Frontal cortex (tissue), 3 donors: ENCODE measurements at regions not wholly inside any gene's neighbourhood (a gene's known extent, or its start where the extent isn't known, plus 50 kb on each side); places are given as distances from the start of the nearest gene placed in this dataset.

ENCODE experiments used
- DNase-seq, 2 donors: peaks; one replicate each; pipeline ENCODE4 v3.0.0; 2012; ENCODE audit warnings: low spot score in 2 of 2
- FAIRE-seq: peaks from 2 replicates; lab custom pipeline; 2012; peaks lifted over from hg19 to GRCh38; lab: Jason Lieb, UNC
- donor health status: control.
- donor health status: control.
- donor health status: control.

GRCh38 chr10:43902842-43903241 is 254.2 kb upstream of the ZNF32 start:
- FAIRE-seq: no peak
- no peak for DNase-seq

- DNase-seq (no peak), FAIRE-seq (no peak)
Observed at GRCh38 chr10:43901744-43902504, 253.2 kb upstream of the ZNF32 start.

- DNase-seq (no peak), FAIRE-seq (no peak)
Observed at GRCh38 chr10:43901302-43901701, 252.6 kb upstream of the ZNF32 start.

- no peak for FAIRE-seq
- no peak for DNase-seq
Observed at GRCh38 chr10:43900571-43900970, 251.9 kb upstream of the ZNF32 start.

GRCh38 chr10:43899224-43899959 is 250.7 kb upstream of the ZNF32 start:
- no peak for FAIRE-seq
- no peak for DNase-seq

- FAIRE-seq (no peak), DNase-seq (no peak)
Observed at GRCh38 chr10:43898592-43898991, 249.9 kb upstream of the ZNF32 start.

GRCh38 chr10:43897765-43898419 is 249.2 kb upstream of the ZNF32 start:
- FAIRE-seq: no peak
- no peak for DNase-seq

- DNase-seq (no peak), FAIRE-seq (no peak)
Observed at GRCh38 chr10:43892062-43892770, 243.5 kb upstream of the ZNF32 start.

GRCh38 chr10:43891241-43891640 is 242.6 kb upstream of the ZNF32 start:
- no peak for FAIRE-seq
- no peak for DNase-seq

- DNase-seq: no peak
- FAIRE-seq: no peak
Observed at GRCh38 chr10:43890124-43890523, 241.4 kb upstream of the ZNF32 start.

- FAIRE-seq: no peak
- DNase-seq: no peak
Observed at GRCh38 chr10:43888586-43888985, 239.9 kb upstream of the ZNF32 start.

GRCh38 chr10:43885842-43886241 is 237.2 kb upstream of the ZNF32 start:
- FAIRE-seq: no peak
- DNase-seq: no peak

GRCh38 chr10:43885252-43885651 is 236.6 kb upstream of the ZNF32 start:
- FAIRE-seq: no peak
- no peak for DNase-seq

GRCh38 chr10:43884501-43885105 is 235.9 kb upstream of the ZNF32 start:
- FAIRE-seq: no peak
- no peak for DNase-seq

GRCh38 chr10:43882711-43883110 is 234.0 kb upstream of the ZNF32 start:
- FAIRE-seq: no peak
- no peak for DNase-seq

GRCh38 chr10:43881657-43882056 is 233.0 kb upstream of the ZNF32 start:
- no peak for FAIRE-seq
- DNase-seq: no peak

- FAIRE-seq (no peak), DNase-seq (no peak)
Observed at GRCh38 chr10:43880160-43880559, 231.5 kb upstream of the ZNF32 start.

GRCh38 chr10:43879742-43880141 is 231.1 kb upstream of the ZNF32 start:
- FAIRE-seq (no peak), DNase-seq (no peak)

- DNase-seq: no peak
Observed at GRCh38 chr10:43879162-43879561, 230.5 kb upstream of the ZNF32 start.

GRCh38 chr10:43878386-43878785 is 229.7 kb upstream of the ZNF32 start:
- FAIRE-seq (no peak), DNase-seq (no peak)

More at GRCh38 chr10:43879162-43879561, 230.5 kb upstream of the ZNF32 start:
- FAIRE-seq: no peak
